Loucy (cell line): ENCODE measurements at regions not wholly inside any gene's neighbourhood (a gene's known extent, or its start where the extent isn't known, plus 50 kb on each side); places are given as distances from the start of the nearest gene placed in this dataset.

Experiments used
- H2AFZ ChIP-seq: fragments of 200-600 bp; sonication (generic); 2 replicates; pipeline ENCODE4 v1.6.0; 2016; ENCODE audit warnings: antibody characterized with exemption, mild to moderate bottlenecking, low read length, moderate library complexity
- H3F3A ChIP-seq: fragments of 200-600 bp; 2 replicates; pipeline ENCODE4 v1.6.0; 2016; ENCODE audit warnings: antibody characterized with exemption, low read depth, mild to moderate bottlenecking
- H3K27me3 ChIP-seq: fragments of 200-600 bp; sonication (generic); 2 replicates; pipeline ENCODE4 v1.6.1; 2014; ENCODE audit warnings: low read length, mild to moderate bottlenecking; ENCODE audit not compliant: insufficient read depth, poor library complexity, severe bottlenecking
- H3K36me3 ChIP-seq: fragments of 200-600 bp; sonication (generic); 2 replicates; pipeline ENCODE4 v1.6.1; 2016; ENCODE audit warnings: low read length; ENCODE audit not compliant: insufficient read depth
- H3K4me1 ChIP-seq: fragments of 200-600 bp; sonication (generic); 2 replicates; pipeline ENCODE4 v1.5.1; 2014; ENCODE audit warnings: low read length, mild to moderate bottlenecking; ENCODE audit not compliant: insufficient read depth, poor library complexity, severe bottlenecking
- H3K4me2 ChIP-seq: fragments of 200-600 bp; sonication (generic); 2 replicates; pipeline ENCODE4 v1.6.0; 2014; ENCODE audit warnings: antibody characterized with exemption, low read length, low read depth, mild to moderate bottlenecking; ENCODE audit not compliant: poor library complexity, severe bottlenecking
- H3K4me3 ChIP-seq: fragments of 200-600 bp; sonication (generic); 2 replicates; pipeline ENCODE4 v1.5.1; 2014; ENCODE audit warnings: low read length, mild to moderate bottlenecking, mixed read lengths; ENCODE audit not compliant: poor library complexity, severe bottlenecking
- H3K79me2 ChIP-seq: fragments of 200-600 bp; sonication (generic); 2 replicates; pipeline ENCODE4 v1.6.1; 2014; ENCODE audit warnings: low read length; ENCODE audit not compliant: insufficient read depth
- H3K9ac ChIP-seq: fragments of 200-600 bp; sonication (generic); 2 replicates; pipeline ENCODE4 v1.6.0; 2014; ENCODE audit warnings: mild to moderate bottlenecking, low read depth, low read length, moderate library complexity; ENCODE audit not compliant: poor library complexity, severe bottlenecking
- H3K9me2 ChIP-seq: fragments of 200-600 bp; sonication (generic); replicated peaks from 2 replicates; pipeline ENCODE4 v1.6.1; 2016; ENCODE audit warnings: low read depth, low read length, mixed read lengths
- H3K9me3 ChIP-seq: fragments of 200-600 bp; sonication (generic); 2 replicates; pipeline ENCODE4 v1.6.1; 2014; ENCODE audit warnings: mild to moderate bottlenecking, antibody characterized with exemption, low read length, low read depth; ENCODE audit not compliant: insufficient read depth
- H4K20me1 ChIP-seq: fragments of 200-600 bp; sonication (generic); 2 replicates; pipeline ENCODE4 v1.6.0; 2014; ENCODE audit warnings: antibody characterized with exemption, low read length, mild to moderate bottlenecking; ENCODE audit not compliant: insufficient read depth, poor library complexity, severe bottlenecking
- CTCF ChIP-seq: fragments of 200-600 bp; sonication (generic); conservative IDR thresholded peaks from 2 replicates; pipeline ENCODE4 v1.5.1; 2014; ENCODE audit warnings: mild to moderate bottlenecking, antibody characterized with exemption, low read length
- EZH2phosphoT487 ChIP-seq: fragments of 200-600 bp; IDR thresholded peaks from 2 replicates; pipeline ENCODE4 v1.6.1; 2018; ENCODE audit warnings: antibody characterized with exemption, mild to moderate bottlenecking, moderate library complexity, borderline replicate concordance

DNA sequence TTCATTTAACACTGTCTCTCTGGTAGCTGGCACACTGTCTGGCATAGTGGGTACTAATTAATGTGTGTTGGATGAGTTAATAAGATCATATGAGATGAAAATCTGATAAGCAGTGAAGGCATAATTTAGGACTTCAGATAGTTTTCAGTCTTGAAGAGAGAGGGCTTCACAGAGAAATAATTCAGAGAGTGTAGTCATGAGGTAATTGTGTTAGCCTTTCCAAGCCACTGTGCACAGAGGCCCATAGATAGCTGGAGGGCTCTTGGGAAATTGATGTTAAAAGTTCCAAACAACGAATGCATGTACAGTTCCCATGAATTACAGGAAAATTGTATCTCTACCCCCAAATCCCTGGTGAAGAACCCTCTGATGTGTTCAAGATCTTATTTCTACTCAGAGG, 133.8 kb upstream of the HMGA2 start:
- TF ChIP-seq EZH2phosphoT487 (no peak), CTCF (no peak)
- no peak overlapping the region for H3K4me2 ChIP-seq
- no peaks in the 10 kb centered on the region for H3F3A ChIP-seq
- no peaks in the 10 kb centered on the region for H3K27me3 ChIP-seq
- H3K79me2 ChIP-seq, result no peaks in the 10 kb centered on the region
- no peaks in the 10 kb centered on the region for H3K9me3 ChIP-seq
- H3K9ac ChIP-seq, result no peak overlapping the region
- no peaks in the 10 kb centered on the region for H3K36me3 ChIP-seq
- H3K4me3 ChIP-seq, result no peak overlapping the region
- no peaks in the 10 kb centered on the region for H3K4me1 ChIP-seq
- H4K20me1 ChIP-seq, result no peaks in the 10 kb centered on the region
- no peaks in the 10 kb centered on the region for H3K9me2 ChIP-seq
- H2AFZ ChIP-seq, result no peak overlapping the region

GRCh38 chr12:65694130-65694529, 130.2 kb upstream of the HMGA2 start:
- Histone ChIP-seq H4K20me1 (no peaks in the 10 kb centered on the region), H3K4me1 (no peaks in the 10 kb centered on the region), H3K4me3 (no peak overlapping the region), H3K36me3 (no peaks in the 10 kb centered on the region), H3K79me2 (no peaks in the 10 kb centered on the region), H3K27me3 (no peaks in the 10 kb centered on the region), H3K4me2 (no peak overlapping the region), H2AFZ (no peak overlapping the region), H3K9me3 (no peaks in the 10 kb centered on the region), H3F3A (no peaks in the 10 kb centered on the region), H3K9ac (no peak overlapping the region), H3K9me2 (no peaks in the 10 kb centered on the region)
- TF ChIP-seq CTCF (no peak), EZH2phosphoT487 (no peak)

DNA sequence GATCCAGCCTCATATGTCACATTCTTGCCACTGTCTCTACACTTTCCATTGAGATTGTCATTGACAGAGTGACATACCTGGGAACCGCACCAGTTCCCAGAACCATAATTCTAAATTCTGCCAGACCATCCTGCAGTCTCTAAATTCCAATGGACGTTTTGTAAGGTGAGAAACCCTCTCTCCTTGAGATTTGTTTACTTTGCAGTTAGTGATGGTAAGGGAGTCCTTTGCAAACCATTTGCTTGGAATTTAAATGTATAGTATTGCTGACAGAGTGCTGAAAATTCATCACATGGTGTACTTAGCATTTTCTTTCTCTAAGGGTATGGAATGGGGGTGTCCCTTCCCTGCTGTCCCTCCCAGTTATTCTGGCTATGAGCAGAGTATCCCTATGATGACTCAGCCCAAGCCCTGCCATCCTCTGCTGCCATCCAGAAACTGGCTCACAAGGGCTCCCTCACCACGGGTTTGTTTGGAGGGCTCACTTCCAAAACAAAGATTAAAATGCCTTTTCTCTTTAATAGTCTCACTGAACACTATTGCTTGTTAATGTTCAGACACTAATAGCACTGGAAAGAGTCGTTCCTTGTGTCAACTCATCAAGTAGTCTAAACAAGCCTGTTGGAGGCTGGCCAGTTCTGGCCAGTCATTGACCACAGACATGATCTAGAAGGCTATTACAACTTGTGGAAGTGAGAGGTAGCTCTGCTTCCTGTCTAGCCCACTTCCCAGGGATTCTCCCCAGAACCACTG, 129.0 kb upstream of the HMGA2 start:
- Histone ChIP-seq H3K9me3 (no peaks in the 10 kb centered on the region), H3K36me3 (no peaks in the 10 kb centered on the region), H3K9ac (no peak overlapping the region), H3K4me3 (no peak overlapping the region), H2AFZ (no peak overlapping the region), H3K27me3 (no peaks in the 10 kb centered on the region), H3K79me2 (no peaks in the 10 kb centered on the region), H3K9me2 (no peaks in the 10 kb centered on the region), H3F3A (no peaks in the 10 kb centered on the region), H3K4me1 (no peaks in the 10 kb centered on the region), H4K20me1 (no peaks in the 10 kb centered on the region), H3K4me2 (no peak overlapping the region)
- TF ChIP-seq CTCF (no peak), EZH2phosphoT487 (no peak)
